HepG2 (cell line): ENCODE measurements at regions not wholly inside any gene's neighbourhood (a gene's known extent, or its start where the extent isn't known, plus 50 kb on each side); places are given as distances from the start of the nearest gene placed in this dataset.

ENCODE experiments used
- DPF2 ChIP-seq: sonication (generic); formaldehyde crosslinking; IDR thresholded peaks from 2 replicates; pipeline ENCODE4 v1.4.0; 2020; ENCODE audit warnings: mild to moderate bottlenecking, low read depth, missing genetic modification reagents, borderline replicate concordance
- ELF3 ChIP-seq: IDR thresholded peaks from 2 replicates; pipeline ENCODE4 v1.6.1; 2016; ENCODE audit warnings: missing genetic modification reagents, missing compliant biosample characterization
- FOXA3 ChIP-seq: IDR thresholded peaks from 2 replicates; pipeline ENCODE4 v1.6.1; 2016; ENCODE audit warnings: missing genetic modification reagents, missing compliant biosample characterization
- MIXL1 ChIP-seq: IDR thresholded peaks from 2 replicates; pipeline ENCODE4 v1.6.1; 2016
- MLLT10 ChIP-seq: sonication (generic); formaldehyde crosslinking; IDR thresholded peaks from 2 replicates; pipeline ENCODE4 v1.4.0; 2020; ENCODE audit warnings: missing genetic modification reagents
- NAIF1 ChIP-seq: sonication (generic); formaldehyde crosslinking; IDR thresholded peaks from 2 replicates; pipeline ENCODE4 v1.5.0; 2020; ENCODE audit warnings: mild to moderate bottlenecking, missing genetic modification reagents, borderline replicate concordance
- NR2F6 ChIP-seq, 2 experiments: IDR thresholded peaks; 2 replicates each; pipeline ENCODE4 v1.6.1; 2016; ENCODE audit warnings: antibody characterized with exemption in 1 of 2, mild to moderate bottlenecking in 1 of 2
- RCOR2 ChIP-seq: IDR thresholded peaks from 2 replicates; pipeline ENCODE4 v1.6.1; 2016; ENCODE audit warnings: missing biosample characterization, missing genetic modification reagents
- SP4 ChIP-seq: sonication (generic); formaldehyde crosslinking; IDR thresholded peaks from 2 replicates; pipeline ENCODE4 v1.8.1; 2023; ENCODE audit warnings: mild to moderate bottlenecking, missing genetic modification reagents
- TEAD3 ChIP-seq: optimal IDR thresholded peaks from 2 replicates; pipeline ENCODE3; 2016; ENCODE audit warnings: borderline replicate concordance
- ZNF10 ChIP-seq: sonication (generic); formaldehyde crosslinking; IDR thresholded peaks from 2 replicates; pipeline ENCODE4 v1.4.0; 2020; ENCODE audit warnings: mild to moderate bottlenecking, low read depth, missing genetic modification reagents, borderline replicate concordance
- ZNF274 ChIP-seq: sonication (generic); formaldehyde crosslinking; IDR thresholded peaks from 2 replicates; pipeline ENCODE4 v1.5.1; 2020; ENCODE audit warnings: mild to moderate bottlenecking, missing genetic modification reagents
- ZNF292 ChIP-seq: sonication (generic); formaldehyde crosslinking; IDR thresholded peaks from 2 replicates; pipeline ENCODE4 v1.8.1; 2022; ENCODE audit warnings: mild to moderate bottlenecking, low read depth, missing genetic modification reagents, borderline replicate concordance
- ZNF468 ChIP-seq: sonication (generic); formaldehyde crosslinking; IDR thresholded peaks from 2 replicates; pipeline ENCODE4 v1.8.0; 2022; ENCODE audit warnings: mild to moderate bottlenecking, moderate library complexity, missing genetic modification reagents
- ZNF598 ChIP-seq: sonication (generic); formaldehyde crosslinking; IDR thresholded peaks from 2 replicates; pipeline ENCODE4 v1.5.1; 2020; ENCODE audit warnings: mild to moderate bottlenecking, missing genetic modification reagents, borderline replicate concordance
- ZNF616 ChIP-seq: sonication (generic); formaldehyde crosslinking; IDR thresholded peaks from 2 replicates; pipeline ENCODE4 v1.5.0; 2020; ENCODE audit warnings: low read depth, mild to moderate bottlenecking, missing genetic modification reagents
- ZNF790 ChIP-seq: sonication (generic); formaldehyde crosslinking; IDR thresholded peaks from 2 replicates; pipeline ENCODE4 v1.8.0; 2022; ENCODE audit warnings: missing genetic modification reagents, mild to moderate bottlenecking, borderline replicate concordance
- TF ChIP-seq, protein P1 (sequence below): IDR thresholded peaks from 2 replicates; pipeline ENCODE4 v1.4.0; 2020; ENCODE audit warnings: mild to moderate bottlenecking, missing genetic modification reagents
- TF ChIP-seq, protein P2 (sequence below): sonication (generic); formaldehyde crosslinking; IDR thresholded peaks from 2 replicates; pipeline ENCODE4 v1.8.1; 2022; ENCODE audit warnings: mild to moderate bottlenecking, missing genetic modification reagents
- TF ChIP-seq, protein P3 (sequence below): sonication (generic); formaldehyde crosslinking; IDR thresholded peaks from 2 replicates; pipeline ENCODE4 v1.4.0; 2020; ENCODE audit warnings: missing genetic modification reagents
- TF ChIP-seq, protein P4 (sequence below): IDR thresholded peaks from 2 replicates; pipeline ENCODE4 v1.6.1; 2016; ENCODE audit warnings: missing genetic modification reagents, missing compliant biosample characterization
- TF ChIP-seq, protein P5 (sequence below): sonication (generic); formaldehyde crosslinking; IDR thresholded peaks from 2 replicates; pipeline ENCODE4 v1.4.0; 2020; ENCODE audit warnings: missing genetic modification reagents

DNA sequence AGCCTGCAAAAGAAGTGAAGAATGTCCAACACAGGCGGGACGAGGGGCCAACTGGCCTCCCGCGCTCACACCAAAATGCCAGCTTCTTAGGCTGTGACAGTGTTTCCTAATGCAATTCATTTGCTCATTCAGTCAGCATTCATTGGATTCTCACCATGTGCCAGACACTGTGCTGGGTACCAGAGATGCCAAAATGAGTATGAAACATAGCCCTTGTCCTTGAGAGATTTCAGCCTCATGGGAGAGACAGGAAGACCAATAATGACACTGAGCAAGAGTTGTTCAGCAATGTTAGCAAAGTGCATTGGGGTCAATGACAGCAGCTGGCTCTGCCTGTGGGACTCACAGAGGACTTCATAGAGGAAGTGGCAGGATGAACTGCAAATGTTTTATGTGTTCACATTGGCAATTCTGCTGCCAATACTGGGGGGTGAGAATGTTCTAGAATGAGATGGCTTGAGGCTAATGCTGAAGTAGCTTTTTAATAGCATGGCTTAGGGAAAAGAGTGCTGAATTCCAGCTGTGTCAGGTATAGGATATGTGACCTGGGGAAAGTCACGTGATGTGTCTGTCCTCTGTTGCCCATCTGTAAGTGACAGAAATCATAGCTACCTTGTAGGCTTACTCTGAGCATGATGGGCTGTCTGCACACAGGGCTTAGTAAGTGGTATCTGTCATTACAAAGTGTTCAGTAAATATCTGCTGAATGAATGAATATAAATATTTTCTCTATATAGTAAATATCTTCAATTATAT is 58.3 kb upstream of the KIF26B start (continued):
- TF ChIP-seq DPF2 (0 out of 2 replicates have a peak, but pooled peaks have one; percentile 18), SP4 (no peak), TEAD3 (CRISPR knock-in tag) (peak; percentile 31), ZNF10 (CRISPR knock-in tag) (no peak), ZNF468 (CRISPR knock-in tag) (no peak), ZNF292 (peak; percentile 65; the same call in 1 of the 2 replicates), ZNF598 (CRISPR knock-in tag) (no peak), FOXA3 (0 out of 2 replicates have a peak, but pooled peaks have one; percentile 10), ELF3 (CRISPR knock-in tag) (peak; percentile 48; the same call in 1 of the 2 replicates), ZNF274 (CRISPR knock-in tag) (no peak), NAIF1 (CRISPR knock-in tag) (no peak), RCOR2 (CRISPR knock-in tag) (0 out of 2 replicates have a peak, but pooled peaks have one; percentile 21), MLLT10 (CRISPR knock-in tag) (no peak), NR2F6 (IDR thresholded peaks at IDR 0.05) (0 out of 2 replicates have a peak, but pooled peaks have one; percentile 36), NR2F6 (CRISPR knock-in tag; IDR thresholded peaks at IDR 0.05) (peak; percentile 28; the same call in 1 of the 2 replicates), ZNF790 (CRISPR knock-in tag) (no peak), MIXL1 (CRISPR knock-in tag) (peak; percentile 52; the same call in 1 of the 2 replicates), ZNF616 (CRISPR knock-in tag) (no peak)
- TF ChIP-seq, protein P1, sequence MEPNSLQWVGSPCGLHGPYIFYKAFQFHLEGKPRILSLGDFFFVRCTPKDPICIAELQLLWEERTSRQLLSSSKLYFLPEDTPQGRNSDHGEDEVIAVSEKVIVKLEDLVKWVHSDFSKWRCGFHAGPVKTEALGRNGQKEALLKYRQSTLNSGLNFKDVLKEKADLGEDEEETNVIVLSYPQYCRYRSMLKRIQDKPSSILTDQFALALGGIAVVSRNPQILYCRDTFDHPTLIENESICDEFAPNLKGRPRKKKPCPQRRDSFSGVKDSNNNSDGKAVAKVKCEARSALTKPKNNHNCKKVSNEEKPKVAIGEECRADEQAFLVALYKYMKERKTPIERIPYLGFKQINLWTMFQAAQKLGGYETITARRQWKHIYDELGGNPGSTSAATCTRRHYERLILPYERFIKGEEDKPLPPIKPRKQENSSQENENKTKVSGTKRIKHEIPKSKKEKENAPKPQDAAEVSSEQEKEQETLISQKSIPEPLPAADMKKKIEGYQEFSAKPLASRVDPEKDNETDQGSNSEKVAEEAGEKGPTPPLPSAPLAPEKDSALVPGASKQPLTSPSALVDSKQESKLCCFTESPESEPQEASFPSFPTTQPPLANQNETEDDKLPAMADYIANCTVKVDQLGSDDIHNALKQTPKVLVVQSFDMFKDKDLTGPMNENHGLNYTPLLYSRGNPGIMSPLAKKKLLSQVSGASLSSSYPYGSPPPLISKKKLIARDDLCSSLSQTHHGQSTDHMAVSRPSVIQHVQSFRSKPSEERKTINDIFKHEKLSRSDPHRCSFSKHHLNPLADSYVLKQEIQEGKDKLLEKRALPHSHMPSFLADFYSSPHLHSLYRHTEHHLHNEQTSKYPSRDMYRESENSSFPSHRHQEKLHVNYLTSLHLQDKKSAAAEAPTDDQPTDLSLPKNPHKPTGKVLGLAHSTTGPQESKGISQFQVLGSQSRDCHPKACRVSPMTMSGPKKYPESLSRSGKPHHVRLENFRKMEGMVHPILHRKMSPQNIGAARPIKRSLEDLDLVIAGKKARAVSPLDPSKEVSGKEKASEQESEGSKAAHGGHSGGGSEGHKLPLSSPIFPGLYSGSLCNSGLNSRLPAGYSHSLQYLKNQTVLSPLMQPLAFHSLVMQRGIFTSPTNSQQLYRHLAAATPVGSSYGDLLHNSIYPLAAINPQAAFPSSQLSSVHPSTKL (CRISPR knock-in tag), result 0 out of 2 replicates have a peak, but pooled peaks have one; percentile 36
- TF ChIP-seq, protein P2, sequence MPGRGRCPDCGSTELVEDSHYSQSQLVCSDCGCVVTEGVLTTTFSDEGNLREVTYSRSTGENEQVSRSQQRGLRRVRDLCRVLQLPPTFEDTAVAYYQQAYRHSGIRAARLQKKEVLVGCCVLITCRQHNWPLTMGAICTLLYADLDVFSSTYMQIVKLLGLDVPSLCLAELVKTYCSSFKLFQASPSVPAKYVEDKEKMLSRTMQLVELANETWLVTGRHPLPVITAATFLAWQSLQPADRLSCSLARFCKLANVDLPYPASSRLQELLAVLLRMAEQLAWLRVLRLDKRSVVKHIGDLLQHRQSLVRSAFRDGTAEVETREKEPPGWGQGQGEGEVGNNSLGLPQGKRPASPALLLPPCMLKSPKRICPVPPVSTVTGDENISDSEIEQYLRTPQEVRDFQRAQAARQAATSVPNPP (CRISPR knock-in tag), result no peak
- TF ChIP-seq, protein P3, sequence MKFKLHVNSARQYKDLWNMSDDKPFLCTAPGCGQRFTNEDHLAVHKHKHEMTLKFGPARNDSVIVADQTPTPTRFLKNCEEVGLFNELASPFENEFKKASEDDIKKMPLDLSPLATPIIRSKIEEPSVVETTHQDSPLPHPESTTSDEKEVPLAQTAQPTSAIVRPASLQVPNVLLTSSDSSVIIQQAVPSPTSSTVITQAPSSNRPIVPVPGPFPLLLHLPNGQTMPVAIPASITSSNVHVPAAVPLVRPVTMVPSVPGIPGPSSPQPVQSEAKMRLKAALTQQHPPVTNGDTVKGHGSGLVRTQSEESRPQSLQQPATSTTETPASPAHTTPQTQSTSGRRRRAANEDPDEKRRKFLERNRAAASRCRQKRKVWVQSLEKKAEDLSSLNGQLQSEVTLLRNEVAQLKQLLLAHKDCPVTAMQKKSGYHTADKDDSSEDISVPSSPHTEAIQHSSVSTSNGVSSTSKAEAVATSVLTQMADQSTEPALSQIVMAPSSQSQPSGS (CRISPR knock-in tag), result no peak
- TF ChIP-seq, protein P4, sequence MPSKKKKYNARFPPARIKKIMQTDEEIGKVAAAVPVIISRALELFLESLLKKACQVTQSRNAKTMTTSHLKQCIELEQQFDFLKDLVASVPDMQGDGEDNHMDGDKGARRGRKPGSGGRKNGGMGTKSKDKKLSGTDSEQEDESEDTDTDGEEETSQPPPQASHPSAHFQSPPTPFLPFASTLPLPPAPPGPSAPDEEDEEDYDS (CRISPR knock-in tag), result no peak
- TF ChIP-seq, protein P5, sequence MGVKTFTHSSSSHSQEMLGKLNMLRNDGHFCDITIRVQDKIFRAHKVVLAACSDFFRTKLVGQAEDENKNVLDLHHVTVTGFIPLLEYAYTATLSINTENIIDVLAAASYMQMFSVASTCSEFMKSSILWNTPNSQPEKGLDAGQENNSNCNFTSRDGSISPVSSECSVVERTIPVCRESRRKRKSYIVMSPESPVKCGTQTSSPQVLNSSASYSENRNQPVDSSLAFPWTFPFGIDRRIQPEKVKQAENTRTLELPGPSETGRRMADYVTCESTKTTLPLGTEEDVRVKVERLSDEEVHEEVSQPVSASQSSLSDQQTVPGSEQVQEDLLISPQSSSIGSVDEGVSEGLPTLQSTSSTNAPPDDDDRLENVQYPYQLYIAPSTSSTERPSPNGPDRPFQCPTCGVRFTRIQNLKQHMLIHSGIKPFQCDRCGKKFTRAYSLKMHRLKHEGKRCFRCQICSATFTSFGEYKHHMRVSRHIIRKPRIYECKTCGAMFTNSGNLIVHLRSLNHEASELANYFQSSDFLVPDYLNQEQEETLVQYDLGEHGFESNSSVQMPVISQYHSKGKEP, result no peak
